NK-92 (cell line): ENCODE measurements at regions not wholly inside any gene's neighbourhood (a gene's known extent, or its start where the extent isn't known, plus 50 kb on each side); places are given as distances from the start of the nearest gene placed in this dataset.

Experiments used
- DNase-seq: peaks from one replicate; lab custom pipeline; 2025; ENCODE audit not compliant: unreplicated experiment; lab: John Stamatoyannopoulos, UW

- no peak for DNase-seq
Observed at GRCh38 chr7:131011976-131012375, 278.0 kb upstream of the KLF14 start.

GRCh38 chr7:131012477-131013031, 278.5 kb upstream of the KLF14 start:
- DNase-seq, result no peak

- no peak for DNase-seq
Observed at GRCh38 chr7:131013716-131014115, 279.7 kb upstream of the KLF14 start.

GRCh38 chr7:131014906-131015656, 281.1 kb upstream of the KLF14 start:
- DNase-seq, result no peak

GRCh38 chr7:131015657-131015958, 281.6 kb upstream of the KLF14 start:
- no peak for DNase-seq

GRCh38 chr7:131016230-131016629, 282.2 kb upstream of the KLF14 start:
- DNase-seq, result no peak

GRCh38 chr7:131019351-131019750, 285.3 kb upstream of the KLF14 start:
- DNase-seq, result no peak

GRCh38 chr7:131020759-131021261, 286.8 kb upstream of the KLF14 start:
- DNase-seq, result no peak

- DNase-seq, result no peak
Observed at GRCh38 chr7:131021460-131021859, 287.5 kb upstream of the KLF14 start.

- no peak for DNase-seq
Observed at GRCh38 chr7:131021902-131022301, 287.9 kb upstream of the KLF14 start.

GRCh38 chr7:131026297-131027000, 292.4 kb upstream of the KLF14 start:
- no peak for DNase-seq

- DNase-seq, result no peak
Observed at GRCh38 chr7:131027287-131027773, 293.3 kb upstream of the KLF14 start.

GRCh38 chr7:131028295-131028694, 294.3 kb upstream of the KLF14 start:
- DNase-seq, result no peak

- no peak for DNase-seq
Observed at GRCh38 chr7:131029002-131029401, 295.0 kb upstream of the KLF14 start.

GRCh38 chr7:131031099-131031868, 296.4 kb upstream of the MKLN1 start:
- DNase-seq, result no peak

GRCh38 chr7:131032786-131033185, 294.9 kb upstream of the MKLN1 start:
- no peak for DNase-seq

GRCh38 chr7:131034166-131034881, 293.4 kb upstream of the MKLN1 start:
- no peak for DNase-seq

- DNase-seq, result no peak
Observed at GRCh38 chr7:131035088-131035770, 292.4 kb upstream of the MKLN1 start.

GRCh38 chr7:131038153-131038552, 289.5 kb upstream of the MKLN1 start:
- DNase-seq, result no peak

GRCh38 chr7:131039355-131039762, 288.3 kb upstream of the MKLN1 start:
- DNase-seq, result no peak
